GM18868 (cell line): ENCODE measurements at regions not wholly inside any gene's neighbourhood (a gene's known extent, or its start where the extent isn't known, plus 50 kb on each side); places are given as distances from the start of the nearest gene placed in this dataset.
"Not testable (repeated sequence)": the region's sequence is repeated elsewhere in the genome, so short reads cannot be mapped to it uniquely, and the experiment has no call there.

ENCODE experiments used
- ATAC-seq: cut with Tn5 transposase; IDR thresholded peaks from one replicate; pipeline ENCODE4 v1.9.1; 2021; ENCODE audit warnings: mild to moderate bottlenecking, moderate library complexity; ENCODE audit not compliant: unreplicated experiment

DNA sequence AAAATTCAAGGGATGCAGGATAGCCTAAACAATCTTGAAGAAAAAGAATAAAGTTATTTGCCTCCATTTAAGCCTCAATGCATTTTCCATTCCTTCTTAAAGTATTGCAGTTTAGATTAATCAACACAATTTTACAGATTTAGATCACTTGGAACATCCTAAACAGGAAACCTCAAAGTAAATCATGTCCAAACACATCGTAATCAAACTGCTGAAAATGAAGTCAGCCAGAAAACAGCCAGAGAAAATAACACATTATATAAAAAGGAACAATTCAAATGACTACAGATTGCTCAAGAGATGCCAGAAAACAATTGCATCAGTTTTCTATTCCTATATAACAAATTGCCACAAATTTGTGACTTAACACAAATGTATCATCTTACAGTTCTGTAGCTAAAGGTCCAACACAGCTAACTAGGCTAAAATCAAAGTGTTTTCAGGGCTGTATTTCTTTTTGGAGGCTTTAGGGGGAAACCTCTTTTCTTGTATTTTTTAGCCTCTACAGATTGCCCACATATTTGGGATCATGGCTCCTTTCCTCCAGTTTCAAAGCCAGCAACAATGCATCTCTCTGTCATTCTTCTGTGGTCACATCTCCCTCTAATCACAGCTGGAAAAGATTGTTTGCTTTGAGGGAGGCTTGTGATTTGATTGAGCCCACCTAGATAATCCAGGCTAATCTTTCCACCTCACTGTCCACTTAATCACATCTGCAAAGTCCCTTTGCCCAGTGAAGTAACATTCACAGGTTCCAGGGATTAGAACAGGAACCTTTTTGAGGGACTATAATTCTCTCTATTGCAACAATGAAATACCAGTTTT, 543.3 kb upstream of the UBE2E2 start:
- no peak for ATAC-seq

DNA sequence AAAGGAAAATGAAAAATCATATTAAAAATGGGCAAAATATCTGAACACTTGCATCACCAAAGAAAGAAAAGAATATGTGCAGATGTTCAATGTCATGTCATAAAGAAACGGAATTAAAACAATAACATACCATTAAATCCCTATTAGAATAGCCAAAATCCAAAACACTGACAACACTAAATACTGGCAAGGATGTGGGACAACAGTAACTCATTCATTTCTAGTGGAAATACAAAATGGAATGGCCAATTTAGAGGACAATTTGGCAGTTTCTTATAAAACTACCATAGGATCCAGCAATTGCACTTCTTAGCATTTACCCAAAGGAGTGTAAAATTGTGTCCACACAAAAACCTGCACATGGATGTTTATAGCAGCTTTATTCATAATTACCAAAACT, 542.5 kb upstream of the UBE2E2 start:
- ATAC-seq: no peak

DNA sequence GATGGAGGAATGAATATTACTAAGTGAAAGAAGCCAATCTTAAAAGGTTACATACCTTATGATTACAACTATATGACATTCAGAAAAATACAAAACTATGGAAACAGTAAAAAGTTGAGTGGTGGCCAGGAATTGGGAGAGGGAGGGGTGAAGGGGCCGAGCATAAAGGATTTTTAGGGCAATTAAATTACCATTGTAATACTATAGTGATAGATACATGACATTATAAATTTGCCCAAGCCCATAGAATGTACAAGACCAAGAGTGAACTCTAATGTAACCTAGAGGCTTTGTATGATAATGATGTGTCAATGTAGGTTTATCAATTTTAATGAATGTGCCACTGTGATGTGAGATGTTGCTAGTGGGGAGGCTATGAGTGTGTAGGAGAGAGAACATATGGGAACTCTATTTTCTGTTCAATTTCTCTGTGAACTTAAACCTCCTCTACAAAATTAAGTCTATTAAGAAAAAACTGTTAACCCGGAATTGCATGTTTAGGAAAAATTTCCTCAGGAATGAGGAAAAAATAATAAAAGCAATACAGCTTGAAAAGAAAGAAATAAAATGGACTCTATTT, 541.9 kb upstream of the UBE2E2 start:
- ATAC-seq: no peak

GRCh38 chr3:22665528-22665927, 537.6 kb upstream of the UBE2E2 start:
- ATAC-seq: no peak

DNA sequence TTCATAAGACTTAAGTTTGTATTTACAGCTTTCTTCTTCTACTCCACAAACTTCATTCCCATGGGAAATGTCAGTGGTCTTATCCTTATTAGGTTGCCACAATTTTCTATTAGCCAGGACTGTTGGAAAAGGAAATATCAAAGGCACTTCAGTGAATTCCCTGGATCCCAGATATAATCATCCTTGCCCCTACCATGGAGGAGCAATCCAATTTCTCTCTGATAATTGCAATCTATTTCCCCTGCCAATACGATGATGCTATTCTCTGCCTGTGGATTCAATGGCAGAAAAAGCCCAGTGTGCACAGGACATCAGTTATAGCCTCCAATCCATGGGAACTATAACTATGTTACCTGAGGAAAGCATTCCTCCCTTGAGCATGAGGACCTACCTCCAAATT, 536.4 kb upstream of the UBE2E2 start:
- ATAC-seq: no peak

DNA sequence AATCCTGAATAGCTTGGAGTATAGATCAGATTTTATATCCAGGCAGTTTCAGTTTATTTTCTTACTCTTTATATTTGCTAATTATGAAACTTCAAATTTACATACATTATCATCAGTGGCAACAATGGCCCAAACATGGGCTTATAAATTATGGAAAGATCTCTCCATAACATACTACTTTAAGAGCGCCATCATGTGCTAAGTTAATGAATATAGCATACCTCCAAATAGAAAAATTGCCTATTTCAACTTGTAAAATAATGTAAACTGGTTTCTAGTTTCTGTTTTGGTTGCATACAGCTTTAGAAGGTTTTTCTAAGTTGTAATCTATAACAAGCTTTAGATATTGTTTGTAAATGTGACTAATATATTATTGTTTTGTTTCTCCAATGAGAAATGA, 531.3 kb upstream of the UBE2E2 start:
- no peak for ATAC-seq

DNA sequence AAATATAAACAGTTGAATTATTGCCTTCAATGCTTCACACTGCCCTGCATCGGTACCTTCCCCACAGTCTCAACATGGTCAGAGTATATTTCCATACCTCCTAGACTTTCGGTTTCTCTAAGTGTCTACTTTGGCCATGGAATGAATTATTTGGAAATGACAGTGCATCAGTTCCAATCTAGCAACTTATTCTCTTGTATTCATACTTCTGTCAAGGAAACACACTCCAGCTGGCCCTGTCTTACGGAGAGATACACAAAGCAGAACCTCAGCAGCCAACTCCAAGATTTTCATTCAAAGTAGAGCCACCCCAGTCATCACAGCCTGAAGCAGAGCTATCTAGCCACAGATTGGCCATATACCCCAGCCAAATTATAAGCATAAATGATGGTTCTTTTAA, 518.4 kb upstream of the UBE2E2 start:
- no peak for ATAC-seq

- ATAC-seq: peak; percentile 67
Observed at GRCh38 chr3:22685597-22685996, 517.5 kb upstream of the UBE2E2 start.

DNA sequence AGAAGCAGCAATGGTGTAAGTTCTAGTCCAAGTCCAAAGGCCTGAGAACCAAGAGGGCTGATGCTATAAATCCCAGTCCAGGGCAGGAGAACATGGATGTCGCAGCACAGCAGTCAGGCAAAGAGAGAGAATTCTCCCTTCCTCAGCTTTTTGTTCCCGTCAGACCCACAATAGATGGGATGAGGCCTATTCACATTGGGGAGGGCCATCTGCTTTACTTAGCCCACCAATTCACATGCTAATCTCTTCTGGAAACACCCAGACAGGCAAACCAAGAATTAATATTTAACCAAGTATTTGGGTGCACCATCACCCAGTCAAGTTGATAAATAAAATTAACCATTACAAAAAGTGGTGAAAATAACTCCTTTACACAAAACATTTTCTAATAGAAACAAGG, 511.7 kb upstream of the UBE2E2 start:
- ATAC-seq: no peak

GRCh38 chr3:22691856-22692628, 511.1 kb upstream of the UBE2E2 start:
- no peak for ATAC-seq

GRCh38 chr3:22700876-22701275, 502.3 kb upstream of the UBE2E2 start:
- no peak for ATAC-seq

- ATAC-seq: no peak
Observed at GRCh38 chr3:22704166-22704565, 499.0 kb upstream of the UBE2E2 start.

- ATAC-seq: no peak
Observed at GRCh38 chr3:22704571-22705354, 498.4 kb upstream of the UBE2E2 start.

DNA sequence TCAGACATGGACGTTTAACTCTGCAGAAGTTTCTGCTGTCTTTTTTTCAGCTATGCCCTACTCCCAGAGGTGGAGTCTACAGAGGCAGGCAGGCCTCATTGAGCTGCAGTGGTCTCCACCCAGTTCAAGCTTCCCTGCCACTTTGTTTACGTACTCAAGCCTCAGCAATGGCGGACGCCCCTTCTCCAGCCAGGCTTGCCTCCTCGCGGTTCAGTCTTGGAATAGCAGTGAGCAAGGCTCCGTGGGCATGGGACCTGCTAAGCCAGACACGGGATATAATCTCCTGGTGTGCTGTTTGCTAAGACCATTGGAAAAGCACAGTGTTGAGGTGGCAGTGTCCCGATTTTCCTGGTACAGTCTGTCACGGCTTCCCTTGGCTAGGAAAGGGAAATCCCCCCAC, 496.2 kb upstream of the UBE2E2 start:
- not testable (repeated sequence) for ATAC-seq

DNA sequence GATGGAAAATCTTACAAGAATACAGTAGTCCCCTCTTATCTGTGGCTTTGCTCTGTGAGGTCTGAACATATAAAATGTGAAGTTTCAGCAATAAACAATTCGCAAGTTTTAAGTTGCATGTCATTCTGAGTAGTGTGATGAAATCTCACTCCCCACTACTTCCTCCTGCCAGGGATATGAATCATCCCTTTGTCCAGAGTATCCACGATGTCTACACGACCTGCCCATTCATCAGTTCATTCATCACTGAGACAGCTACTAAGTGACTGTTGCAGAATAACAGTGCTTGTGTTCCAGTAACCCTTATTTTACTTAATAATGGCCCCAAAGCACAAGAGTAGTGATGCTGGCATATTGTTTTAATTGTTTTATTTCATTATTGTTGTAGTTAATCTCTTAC, 489.2 kb upstream of the UBE2E2 start:
- ATAC-seq: no peak

DNA sequence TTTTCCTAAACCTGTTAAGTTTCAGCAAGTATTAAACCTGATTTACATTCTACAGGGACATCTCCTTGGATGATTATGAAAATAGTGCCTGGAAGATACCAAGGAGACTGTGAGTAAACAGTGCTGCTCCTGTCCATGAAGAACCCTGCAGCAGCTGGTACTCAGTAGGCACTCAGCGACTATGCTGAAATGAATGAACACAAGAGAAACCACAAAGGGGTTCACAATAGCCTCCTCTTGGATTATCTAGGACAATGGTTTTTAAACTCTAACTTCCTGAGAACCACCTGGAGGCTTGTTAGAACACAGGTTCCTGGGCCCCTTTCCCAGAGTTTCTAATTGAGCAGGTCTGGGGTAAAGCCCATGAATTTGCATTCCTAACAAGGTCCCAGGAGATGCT, 488.4 kb upstream of the UBE2E2 start:
- no peak for ATAC-seq

- ATAC-seq: no peak
Observed at GRCh38 chr3:22720596-22720995, 482.5 kb upstream of the UBE2E2 start.

DNA sequence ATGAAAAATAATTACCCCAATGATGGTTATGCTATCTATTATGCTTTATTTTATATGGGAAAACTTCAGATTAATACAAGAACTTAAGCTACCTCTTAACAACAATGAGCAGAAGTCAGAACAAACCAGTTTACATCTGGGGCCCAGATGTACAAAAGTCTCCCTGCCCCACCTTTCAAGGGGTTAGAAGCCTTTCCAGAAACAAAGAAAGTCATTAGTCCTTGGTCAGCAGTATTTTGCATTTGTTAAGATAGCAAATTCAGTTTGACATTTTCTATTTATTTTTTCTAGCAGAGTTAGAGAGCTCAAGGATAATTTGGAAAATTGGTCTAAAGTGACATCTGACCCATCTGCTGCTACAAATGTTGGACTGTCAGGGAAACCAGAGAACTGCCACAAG, 478.7 kb upstream of the UBE2E2 start:
- no peak for ATAC-seq

- no peak for ATAC-seq
Observed at GRCh38 chr3:22728406-22728805, 474.7 kb upstream of the UBE2E2 start.

GRCh38 chr3:22729212-22729611, 473.9 kb upstream of the UBE2E2 start:
- ATAC-seq: no peak

- ATAC-seq: no peak
Observed at GRCh38 chr3:22729981-22730380, 473.1 kb upstream of the UBE2E2 start.
